H1 (cell line): ENCODE measurements at regions not wholly inside any gene's neighbourhood (a gene's known extent, or its start where the extent isn't known, plus 50 kb on each side); places are given as distances from the start of the nearest gene placed in this dataset.

Experiments
- CTCF ChIA-PET: fragments of 300-600 bp; sonication (Branson Sonifier 250); formaldehyde crosslinking; loops from one replicate; lab custom pipeline; 2021; ENCODE audit not compliant: partially characterized antibody; lab: Charles Lee
- POLR2A ChIA-PET: fragments of 300-600 bp; sonication (Branson Sonifier 250); formaldehyde crosslinking; loops from one replicate; lab custom pipeline; 2021; ENCODE audit warnings: inconsistent platforms; ENCODE audit not compliant: partially characterized antibody; lab: Charles Lee
- DNase-seq, 2 experiments: peaks; one replicate each; pipeline versions ENCODE4 v3.0.0 to v3.0.0-alpha.2; 2010 to 2022; ENCODE audit warnings: low spot score in 2 of 2, low read depth in 1 of 2, mixed read lengths in 1 of 2
- FAIRE-seq: peaks from 2 replicates; lab custom pipeline; 2011; peaks lifted over from hg19 to GRCh38; lab: Jason Lieb, UNC
- H2AFZ ChIP-seq: 2 replicates; pipeline ENCODE4 v1.8.1; 2012; ENCODE audit warnings: low read length, inconsistent platforms
- H2AK5ac ChIP-seq: 2 replicates; pipeline ENCODE4 v1.6.1; 2013; ENCODE audit warnings: low read depth, low read length
- H2BK120ac ChIP-seq: replicated peaks from 2 replicates; pipeline ENCODE3; 2013; ENCODE audit warnings: low read depth, low read length, inconsistent platforms
- H2BK12ac ChIP-seq: 2 replicates; pipeline ENCODE4 v1.6.1; 2013; ENCODE audit warnings: low read depth, low read length
- H2BK15ac ChIP-seq: 2 replicates; pipeline ENCODE4 v1.6.1; 2013; ENCODE audit warnings: low read length
- H2BK20ac ChIP-seq: 2 replicates; pipeline ENCODE4 v1.6.1; 2013; ENCODE audit warnings: low read length
- H2BK5ac ChIP-seq: 2 replicates; pipeline ENCODE4 v1.6.1; 2013; ENCODE audit warnings: low read depth, low read length
- H3K14ac ChIP-seq: 2 replicates; pipeline ENCODE4 v1.6.1; 2013; ENCODE audit warnings: inconsistent platforms; ENCODE audit not compliant: insufficient read length
- H3K18ac ChIP-seq: 2 replicates; pipeline ENCODE4 v1.6.1; 2013; ENCODE audit warnings: low read length; ENCODE audit errors: extremely low read depth
- H3K23ac ChIP-seq: 2 replicates; pipeline ENCODE4 v1.6.1; 2013; ENCODE audit warnings: inconsistent platforms; ENCODE audit not compliant: insufficient read length
- H3K23me2 ChIP-seq: 2 replicates; pipeline ENCODE4 v1.6.1; 2013; ENCODE audit warnings: low read depth, low read length
- H3K27ac ChIP-seq: 2 replicates; pipeline ENCODE4 v1.6.1; 2011; ENCODE audit warnings: low read depth, low read length, inconsistent platforms
- H3K27me3 ChIP-seq, 4 experiments: replicated peaks in 1 of 4; 1 replicate in 1 of 4; 2 replicates in 3 of 4; pipeline versions ENCODE4 v1.6.1 to v1.8.1; 2011 to 2013; ENCODE audit warnings: low read length in 3 of 4, mild to moderate bottlenecking in 3 of 4, inconsistent platforms in 2 of 4, mixed read lengths in 2 of 4, moderate library complexity in 1 of 4; ENCODE audit not compliant: control insufficient read depth in 3 of 4, insufficient read depth in 3 of 4; ENCODE audit errors: extremely low read depth in 1 of 4
- H3K36me3 ChIP-seq, 4 experiments: 2 replicates each; pipeline versions ENCODE4 v1.6.1 to v1.8.1; 2011 to 2013; ENCODE audit warnings: mild to moderate bottlenecking in 4 of 4, low read length in 3 of 4, moderate library complexity in 2 of 4, control low read depth in 1 of 4, inconsistent platforms in 1 of 4; ENCODE audit not compliant: insufficient read depth in 4 of 4, control insufficient read depth in 2 of 4
- H3K4ac ChIP-seq: replicated peaks from 2 replicates; pipeline ENCODE3; 2013; ENCODE audit warnings: low read length, low read depth, mixed read lengths, inconsistent platforms; ENCODE audit not compliant: insufficient read length
- H3K4me1 ChIP-seq, 4 experiments: replicated peaks in 1 of 4; 1 replicate in 1 of 4; 2 replicates in 3 of 4; pipeline versions ENCODE4 v1.6.1 to v1.8.1; 2011 to 2013; ENCODE audit warnings: low read length in 3 of 4, inconsistent platforms in 2 of 4, mixed read lengths in 1 of 4; ENCODE audit not compliant: insufficient read depth in 4 of 4, control insufficient read depth in 3 of 4
- H3K4me2 ChIP-seq, 2 experiments: 2 replicates each; pipeline versions ENCODE4 v1.6.1 to v1.8.1; 2011 to 2013; ENCODE audit warnings: low read depth in 2 of 2, low read length in 2 of 2, control low read depth in 1 of 2, inconsistent platforms in 1 of 2, mild to moderate bottlenecking in 1 of 2; ENCODE audit not compliant: insufficient read depth in 1 of 2
- H3K4me3 ChIP-seq, 4 experiments: fragments of 200-600, 300-600 bp in 1 of 4; sonication (generic), shearing (Covaris generic), sonication (Bioruptor Twin) in 1 of 4; 2 replicates each; pipeline versions ENCODE4 v1.5.1 to v1.8.1; 2011 to 2016; ENCODE audit warnings: low read length in 4 of 4, low read depth in 3 of 4, control low read depth in 2 of 4, inconsistent platforms in 2 of 4, mild to moderate bottlenecking in 2 of 4, mixed read lengths in 1 of 4, moderate library complexity in 1 of 4; ENCODE audit not compliant: insufficient read depth in 2 of 4; ENCODE audit errors: extremely low read depth in 1 of 4
- H3K56ac ChIP-seq: replicated peaks from 2 replicates; pipeline ENCODE3; 2013; ENCODE audit warnings: low read depth, mild to moderate bottlenecking, mixed read lengths, low read length, inconsistent platforms; ENCODE audit not compliant: insufficient read length
- H3K79me1 ChIP-seq: 2 replicates; pipeline ENCODE4 v1.6.1; 2013; ENCODE audit warnings: low read depth, low read length, control low read depth
- H3K79me2 ChIP-seq, 2 experiments: 2 replicates each; pipeline versions ENCODE4 v1.6.1 to v1.8.1; 2012 to 2013; ENCODE audit warnings: low read length in 2 of 2, mild to moderate bottlenecking in 2 of 2, inconsistent platforms in 1 of 2; ENCODE audit not compliant: insufficient read depth in 2 of 2, control insufficient read depth in 1 of 2
- H3K9ac ChIP-seq, 4 experiments: replicated peaks in 1 of 4; 1 replicate in 1 of 4; 2 replicates in 3 of 4; pipeline versions ENCODE4 v1.6.1 to v1.8.1; 2011 to 2013; ENCODE audit warnings: low read depth in 3 of 4, low read length in 3 of 4, control low read depth in 2 of 4, mild to moderate bottlenecking in 2 of 4, moderate library complexity in 2 of 4, inconsistent platforms in 1 of 4; ENCODE audit errors: extremely low read depth in 1 of 4
- H3K9me3 ChIP-seq, 2 experiments: 2 replicates each; pipeline versions ENCODE4 v1.6.1 to v1.8.1; 2012 to 2013; ENCODE audit warnings: mild to moderate bottlenecking in 2 of 2, moderate library complexity in 2 of 2, control low read depth in 1 of 2, inconsistent platforms in 1 of 2, low read depth in 1 of 2, low read length in 1 of 2, mixed read lengths in 1 of 2; ENCODE audit not compliant: insufficient read depth in 2 of 2
- H4K20me1 ChIP-seq, 2 experiments: replicated peaks in 1 of 2; 2 replicates each; pipeline versions ENCODE3 to v1.8.1; 2011 to 2013; ENCODE audit warnings: inconsistent platforms in 2 of 2, low read length in 2 of 2, mild to moderate bottlenecking in 1 of 2; ENCODE audit not compliant: insufficient read depth in 2 of 2, control insufficient read depth in 1 of 2
- H4K5ac ChIP-seq: 2 replicates; pipeline ENCODE4 v1.6.1; 2013; ENCODE audit warnings: low read length, low read depth, mixed read lengths, inconsistent platforms; ENCODE audit not compliant: insufficient read length
- H4K8ac ChIP-seq: 2 replicates; pipeline ENCODE4 v1.8.0; 2013; ENCODE audit warnings: mild to moderate bottlenecking, moderate library complexity, low read length, inconsistent platforms; ENCODE audit not compliant: insufficient read depth; ENCODE audit errors: extremely low read depth
- H4K91ac ChIP-seq: replicated peaks from 2 replicates; pipeline ENCODE3; 2013; ENCODE audit warnings: low read length, mixed read lengths, inconsistent platforms; ENCODE audit not compliant: insufficient read length
- ATF3 ChIP-seq: IDR thresholded peaks from 2 replicates; pipeline ENCODE4 v1.6.1; 2011; ENCODE audit warnings: low read depth, mild to moderate bottlenecking, low read length; ENCODE audit not compliant: insufficient read depth
- CBX5 ChIP-seq: fragments of 300-800, 300-1000 bp; sonication (generic); IDR thresholded peaks from 2 replicates; pipeline ENCODE4 v1.7.1; 2016; ENCODE audit warnings: antibody characterized with exemption, low read length, low read depth
- E2F6 ChIP-seq: IDR thresholded peaks from 2 replicates; pipeline ENCODE4 v1.6.1; 2012; ENCODE audit warnings: inconsistent platforms
- HDAC2 ChIP-seq, 2 experiments: fragments of 300-600 bp in 1 of 2; sonication (generic) in 1 of 2; IDR thresholded peaks; 2 replicates each; pipeline ENCODE4 v1.6.1; 2011 to 2012; ENCODE audit warnings: low read depth in 2 of 2, low read length in 2 of 2, mild to moderate bottlenecking in 2 of 2, moderate library complexity in 2 of 2, borderline replicate concordance in 1 of 2, inconsistent platforms in 1 of 2
- MAX ChIP-seq: IDR thresholded peaks from 2 replicates; pipeline ENCODE4 v1.6.1; 2012; ENCODE audit warnings: inconsistent platforms
- RAD21 ChIP-seq, 2 experiments: IDR thresholded peaks in 1 of 2; conservative IDR thresholded peaks in 1 of 2; 2 replicates each; pipeline ENCODE4 v1.6.1; 2011; ENCODE audit warnings: low read depth in 2 of 2, low read length in 2 of 2, improper control_type of control experiment in 1 of 2, inconsistent platforms in 1 of 2, mild to moderate bottlenecking in 1 of 2, moderate library complexity in 1 of 2
- RFX5 ChIP-seq: IDR thresholded peaks from 2 replicates; pipeline ENCODE4 v1.6.1; 2011; ENCODE audit warnings: low read depth, low read length, improper control_type of control experiment, borderline replicate concordance
- SAP30 ChIP-seq: fragments of 300-600 bp; sonication (generic); IDR thresholded peaks from 2 replicates; pipeline ENCODE4 v1.7.1; 2012; ENCODE audit warnings: low read length, moderate library complexity, mild to moderate bottlenecking, inconsistent platforms; ENCODE audit not compliant: insufficient read depth, insufficient replicate concordance
- TAF1 ChIP-seq: IDR thresholded peaks from 2 replicates; pipeline ENCODE4 v1.6.1; 2011; ENCODE audit warnings: mild to moderate bottlenecking, low read depth, low read length
- TCF12 ChIP-seq: IDR thresholded peaks from 2 replicates; pipeline ENCODE4 v1.6.1; 2011; ENCODE audit warnings: low read depth, mild to moderate bottlenecking, low read length
- YY1 ChIP-seq: IDR thresholded peaks from 2 replicates; pipeline ENCODE4 v1.6.1; 2011; ENCODE audit warnings: low read depth, mild to moderate bottlenecking, low read length
- WGBS, 2 experiments: shearing (Covaris generic) in 1 of 2; methylation state at CpG; one replicate each; pipeline versions ENCODE4 v1.1.6 to v1.1.7; 2013 to 2015; ENCODE audit warnings: low lambda C conversion rate in 2 of 2, mixed read lengths in 2 of 2, inconsistent platforms in 1 of 2, low coverage in 1 of 2, missing lambda C conversion rate in 1 of 2; ENCODE audit not compliant: insufficient replicate concordance in 2 of 2, insufficient coverage in 1 of 2, insufficient read length in 1 of 2; ENCODE audit errors: extremely low coverage in 1 of 2, missing lambda C conversion rate in 1 of 2; 5-methylcytosine and 5-hydroxymethylcytosine counted together

- H3K27me3 ChIP-seq, result no peaks in the 10 kb centered on the region; a peak in 1 of 7 replicates
- no peaks in the 10 kb centered on the region for H4K20me1 ChIP-seq
- WGBS, 2 experiments, result 92% methylated on average over 2 of the region's 2 CpGs; no CpG with 5 or more reads in 1 of the 2 experiments
- no peaks in the 10 kb centered on the region for H3K9me3 ChIP-seq
- ChIA-PET CTCF (interaction anchor here (0.9 to 2.1 kb wide), 8 partner anchors 7 to 249 kb away, joined by 3 to 5 read pairs (median 3); no protein-coding TSS in a partner anchor), POLR2A (interaction anchor here (1.2 kb wide), 1 partner anchor 275 kb away, joined by 3 read pairs; no protein-coding TSS in a partner anchor)
- no peaks in the 10 kb centered on the region for H3K79me1 ChIP-seq
- H2BK15ac ChIP-seq, result no peak overlapping the region
- no peaks in the 10 kb centered on the region for H3K79me2 ChIP-seq
- H4K8ac ChIP-seq, result no peak overlapping the region
- H3K4me1 ChIP-seq, result peaks cover 0 to 2% (median 0%) of the 10 kb centered on the region in 4 experiments; a peak in 1 of 7 replicates
- H3K56ac ChIP-seq, result no peak overlapping the region
- no peak overlapping the region for H3K4ac ChIP-seq
- H3K23ac ChIP-seq, result no peak overlapping the region
- H2BK12ac ChIP-seq, result no peak overlapping the region
- H3K4me3 ChIP-seq, result no peak overlapping the region
- H3K36me3 ChIP-seq, result no peaks in the 10 kb centered on the region
- H3K14ac ChIP-seq, result no peak overlapping the region
- H2AK5ac ChIP-seq, result no peak overlapping the region
- H4K91ac ChIP-seq, result no peak overlapping the region
- FAIRE-seq, result no peak
- H2BK5ac ChIP-seq, result no peak overlapping the region
- no peaks in the 10 kb centered on the region for H3K23me2 ChIP-seq
- no peak overlapping the region for H3K4me2 ChIP-seq
- H3K27ac ChIP-seq, result no peak overlapping the region
- no peak for DNase-seq
- H2BK20ac ChIP-seq, result no peak overlapping the region
- no peak overlapping the region for H2AFZ ChIP-seq
- no peak overlapping the region for H3K18ac ChIP-seq
- no peak overlapping the region for H2BK120ac ChIP-seq
- H4K5ac ChIP-seq, result no peak overlapping the region
- H3K9ac ChIP-seq, result no peak overlapping the region
- TF ChIP-seq HDAC2 (IDR thresholded peaks at IDR 0.05; ENCODE audit: borderline replicate concordance in 1 of 2, low read depth in 2 of 2, low read length in 2 of 2) (no peak), ATF3 (no peak), TCF12 (no peak), RFX5 (no peak), TAF1 (no peak), RAD21 (IDR thresholded peaks at IDR 0.05 in 1 of 2, conservative IDR thresholded peaks at IDR 0.05 in 1 of 2; ENCODE audit: low read depth in 2 of 2, low read length in 2 of 2) (no peak), E2F6 (no peak), CBX5 (no peak), SAP30 (no peak), MAX (no peak), YY1 (no peak)
Measured at GRCh38 chr4:150006197-150006596, 72.0 kb upstream of the DCLK2 start.
